SK-N-SH treated with all-trans-retinoic acid at 6 μM for 48 hours (cell line): ENCODE measurements at regions not wholly inside any gene's neighbourhood (a gene's known extent, or its start where the extent isn't known, plus 50 kb on each side); places are given as distances from the start of the nearest gene placed in this dataset.

Experiments used
- ATAC-seq: fragments of 200-7000 bp; cut with Tn5 transposase; 3 replicates; pipeline ENCODE4 v1.9.1; 2020; ENCODE audit warnings: mild to moderate bottlenecking, moderate library complexity
- ARNTL ChIP-seq: fragments of 450-650 bp; formaldehyde crosslinking; IDR thresholded peaks from 2 replicates; pipeline ENCODE4 v1.5.0; 2020; ENCODE audit warnings: low read depth, mild to moderate bottlenecking, moderate library complexity, borderline replicate concordance
- BACH2 ChIP-seq: fragments of 250-450 bp; sonication (Bioruptor Pico); IDR thresholded peaks from 2 replicates; pipeline ENCODE4 v1.9.0; 2021; ENCODE audit warnings: mild to moderate bottlenecking, borderline replicate concordance
- CSDC2 ChIP-seq: fragments of 250-450 bp; sonication (Bioruptor Pico); IDR thresholded peaks from 2 replicates; pipeline ENCODE4 v1.5.0; 2020; ENCODE audit warnings: mild to moderate bottlenecking, moderate library complexity
- CSRNP3 ChIP-seq: fragments of 250-450 bp; sonication (Bioruptor Pico); IDR thresholded peaks from 2 replicates; pipeline ENCODE4 v1.5.1; 2021; ENCODE audit warnings: mild to moderate bottlenecking, moderate library complexity
- ESRRG ChIP-seq: fragments of 250-450 bp; sonication (Bioruptor Pico); IDR thresholded peaks from 2 replicates; pipeline ENCODE4 v1.6.1; 2021; ENCODE audit warnings: mild to moderate bottlenecking
- GLIS3 ChIP-seq: fragments of 250-450 bp; sonication (Bioruptor Pico); IDR thresholded peaks from 2 replicates; pipeline ENCODE4 v1.5.0; 2020; ENCODE audit warnings: mild to moderate bottlenecking, moderate library complexity
- ISL1 ChIP-seq: fragments of 250-450 bp; sonication (Bioruptor Pico); IDR thresholded peaks from 2 replicates; pipeline ENCODE4 v2.1.2; 2022; ENCODE audit warnings: mild to moderate bottlenecking, moderate library complexity
- OSR1 ChIP-seq: fragments of 250-450 bp; sonication (Bioruptor Pico); IDR thresholded peaks from 2 replicates; pipeline ENCODE4 v1.8.0; 2022; ENCODE audit warnings: moderate library complexity, mild to moderate bottlenecking, inconsistent platforms
- PATZ1 ChIP-seq: fragments of 250-450 bp; sonication (Bioruptor Pico); IDR thresholded peaks from 2 replicates; pipeline ENCODE4 v1.8.0; 2020; ENCODE audit warnings: mild to moderate bottlenecking, moderate library complexity, borderline replicate concordance
- POU6F1 ChIP-seq: fragments of 250-450 bp; sonication (Bioruptor Pico); IDR thresholded peaks from 2 replicates; pipeline ENCODE4 v1.8.0; 2021; ENCODE audit warnings: low read depth, mild to moderate bottlenecking, moderate library complexity, borderline replicate concordance
- PPARA ChIP-seq: fragments of 250-450 bp; sonication (Bioruptor Pico); IDR thresholded peaks from 2 replicates; pipeline ENCODE4 v1.5.0; 2020; ENCODE audit warnings: mild to moderate bottlenecking, borderline replicate concordance
- SNAI2 ChIP-seq: fragments of 250-450 bp; sonication (Bioruptor Pico); IDR thresholded peaks from 2 replicates; pipeline ENCODE4 v1.5.0; 2020; ENCODE audit warnings: mild to moderate bottlenecking, moderate library complexity
- TCF4 ChIP-seq: fragments of 250-450 bp; sonication (Bioruptor Pico); IDR thresholded peaks from 2 replicates; pipeline ENCODE4 v1.8.0; 2021; ENCODE audit warnings: mild to moderate bottlenecking, moderate library complexity, borderline replicate concordance
- TOX ChIP-seq: fragments of 250-450 bp; sonication (Bioruptor Pico); IDR thresholded peaks from 2 replicates; pipeline ENCODE4 v1.8.0; 2021; ENCODE audit warnings: mild to moderate bottlenecking, moderate library complexity, borderline replicate concordance
- TSHZ2 ChIP-seq: fragments of 250-450 bp; sonication (Bioruptor Pico); IDR thresholded peaks from 2 replicates; pipeline ENCODE4 v1.5.0; 2020; ENCODE audit warnings: mild to moderate bottlenecking, moderate library complexity
- ZC3H10 ChIP-seq: fragments of 250-450 bp; sonication (Bioruptor Pico); IDR thresholded peaks from 2 replicates; pipeline ENCODE4 v1.5.1; 2021; ENCODE audit warnings: mild to moderate bottlenecking, moderate library complexity
- ZFP3 ChIP-seq: fragments of 250-450 bp; sonication (Bioruptor Pico); IDR thresholded peaks from 2 replicates; pipeline ENCODE4 v1.5.0; 2020; ENCODE audit warnings: mild to moderate bottlenecking, moderate library complexity
- ZFP30 ChIP-seq: fragments of 450-650 bp; formaldehyde crosslinking; IDR thresholded peaks from 2 replicates; pipeline ENCODE4 v1.5.0; 2022; ENCODE audit warnings: mild to moderate bottlenecking, moderate library complexity
- ZNF565 ChIP-seq: fragments of 450-650 bp; formaldehyde crosslinking; conservative IDR thresholded peaks from 2 replicates; pipeline ENCODE4 v1.5.0; 2020; ENCODE audit warnings: low read depth, mild to moderate bottlenecking, moderate library complexity
- ZNF70 ChIP-seq: fragments of 450-650 bp; formaldehyde crosslinking; IDR thresholded peaks from 2 replicates; pipeline ENCODE4 v1.5.0; 2020; ENCODE audit warnings: mild to moderate bottlenecking, moderate library complexity

GRCh38 chr3:107987036-107987939 is 103.5 kb downstream of the CD47 start (continued):
- no peak for TF ChIP-seq ZC3H10
- TF ChIP-seq GLIS3 (CRISPR knock-in tag): no peak
- TF ChIP-seq BACH2 (CRISPR knock-in tag): no peak
- TF ChIP-seq PPARA (CRISPR knock-in tag): no peak
- TF ChIP-seq TOX (CRISPR knock-in tag): no peak
- TF ChIP-seq ZFP30 (CRISPR knock-in tag): no peak
- TF ChIP-seq ZNF70 (CRISPR knock-in tag): no peak
- no peak; the same call in 1 of the 2 replicates for TF ChIP-seq ESRRG (CRISPR knock-in tag)
- TF ChIP-seq POU6F1 (CRISPR knock-in tag): no peak
- peak; percentile 95 for TF ChIP-seq ISL1 (CRISPR knock-in tag)
- no peak for TF ChIP-seq ZNF565 (CRISPR knock-in tag)
- TF ChIP-seq CSRNP3 (CRISPR knock-in tag): peak; percentile 29; the same call in 1 of the 2 replicates
- no peak for TF ChIP-seq ARNTL (CRISPR knock-in tag)
- TF ChIP-seq OSR1 (CRISPR knock-in tag): no peak
- TF ChIP-seq CSDC2 (CRISPR knock-in tag): no peak

GRCh38 chr3:107986505-107986904 is 104.3 kb downstream of the CD47 start:
- TF ChIP-seq PATZ1 (CRISPR knock-in tag) (no peak), ARNTL (CRISPR knock-in tag) (no peak), ZFP3 (no peak), ZFP30 (CRISPR knock-in tag) (no peak), GLIS3 (CRISPR knock-in tag) (no peak), SNAI2 (CRISPR knock-in tag) (no peak), TSHZ2 (no peak), ZC3H10 (no peak)
- peak; percentile 21 for ATAC-seq

- no peak for ATAC-seq
- no peak for TF ChIP-seq GLIS3 (CRISPR knock-in tag)
- TF ChIP-seq ZNF70 (CRISPR knock-in tag): no peak
- no peak for TF ChIP-seq OSR1 (CRISPR knock-in tag)
- no peak for TF ChIP-seq TSHZ2
- TF ChIP-seq TCF4 (CRISPR knock-in tag): no peak
- no peak for TF ChIP-seq SNAI2 (CRISPR knock-in tag)
- no peak for TF ChIP-seq ZNF565 (CRISPR knock-in tag)
Observed at GRCh38 chr3:107985496-107985895, 105.3 kb downstream of the CD47 start.
